ENCODE measurements at regions not wholly inside any gene's neighbourhood (a gene's known extent, or its start where the extent isn't known, plus 50 kb on each side); places are given as distances from the start of the nearest gene placed in this dataset.

- no peaks in the 10 kb centered on the region for H3K36me3 ChIP-seq
- H3K27me3 ChIP-seq, result no peaks in the 10 kb centered on the region
- no peaks in the 10 kb centered on the region for H3K4me1 ChIP-seq
- no peak for DNase-seq
- no peak overlapping the region for H3K4me3 ChIP-seq
- H3K9me3 ChIP-seq, result no peaks in the 10 kb centered on the region
- no peak overlapping the region for H3K27ac ChIP-seq
- TF ChIP-seq POLR2A (IDR thresholded peaks at IDR 0.05), result no peak
- TF ChIP-seq CTCF (IDR thresholded peaks at IDR 0.05), result no peak
Measured at GRCh38 chr3:10577486-10577885, 72.1 kb upstream of the ATP2B2 start.

- no peak overlapping the region for H3K27ac ChIP-seq
- H3K4me3 ChIP-seq, result no peak overlapping the region
- H3K9me3 ChIP-seq, result no peaks in the 10 kb centered on the region
- H3K4me1 ChIP-seq, result no peaks in the 10 kb centered on the region
- no peaks in the 10 kb centered on the region for H3K36me3 ChIP-seq
- no peak for TF ChIP-seq POLR2A (IDR thresholded peaks at IDR 0.05)
- no peak for TF ChIP-seq CTCF (IDR thresholded peaks at IDR 0.05)
- DNase-seq, result no peak
- H3K27me3 ChIP-seq, result no peaks in the 10 kb centered on the region
Measured at GRCh38 chr3:10580426-10580825, 75.0 kb upstream of the ATP2B2 start.

GRCh38 chr3:10581251-10581650 lies 75.9 kb upstream of the ATP2B2 start:
- H3K4me1 ChIP-seq, result no peaks in the 10 kb centered on the region
- H3K36me3 ChIP-seq, result no peaks in the 10 kb centered on the region
- H3K27ac ChIP-seq, result no peak overlapping the region
- H3K27me3 ChIP-seq, result no peaks in the 10 kb centered on the region
- TF ChIP-seq POLR2A (IDR thresholded peaks at IDR 0.05) (no peak), CTCF (IDR thresholded peaks at IDR 0.05) (no peak)
- no peaks in the 10 kb centered on the region for H3K9me3 ChIP-seq
- no peak overlapping the region for H3K4me3 ChIP-seq
- DNase-seq, result no peak

- no peak overlapping the region for H3K4me3 ChIP-seq
- no peaks in the 10 kb centered on the region for H3K36me3 ChIP-seq
- no peak overlapping the region for H3K27ac ChIP-seq
- TF ChIP-seq CTCF (IDR thresholded peaks at IDR 0.05) (no peak), POLR2A (IDR thresholded peaks at IDR 0.05) (no peak)
- H3K4me1 ChIP-seq, result no peaks in the 10 kb centered on the region
- H3K27me3 ChIP-seq, result no peaks in the 10 kb centered on the region
- H3K9me3 ChIP-seq, result no peaks in the 10 kb centered on the region
- no peak for DNase-seq
Measured at GRCh38 chr3:10581716-10582115, 76.3 kb upstream of the ATP2B2 start.

- H3K4me3 ChIP-seq, result no peak overlapping the region
- H3K27me3 ChIP-seq, result no peaks in the 10 kb centered on the region
- H3K36me3 ChIP-seq, result no peaks in the 10 kb centered on the region
- DNase-seq, result no peak
- no peak overlapping the region for H3K27ac ChIP-seq
- no peaks in the 10 kb centered on the region for H3K4me1 ChIP-seq
- no peaks in the 10 kb centered on the region for H3K9me3 ChIP-seq
- TF ChIP-seq CTCF (IDR thresholded peaks at IDR 0.05) (no peak), POLR2A (IDR thresholded peaks at IDR 0.05) (no peak)
Measured at GRCh38 chr3:10582733-10583132, 77.3 kb upstream of the ATP2B2 start.

All from Peyer's patch (tissue), 4 donors.